ENCODE measurements at regions not wholly inside any gene's neighbourhood (a gene's known extent, or its start where the extent isn't known, plus 50 kb on each side); places are given as distances from the start of the nearest gene placed in this dataset.

DNA sequence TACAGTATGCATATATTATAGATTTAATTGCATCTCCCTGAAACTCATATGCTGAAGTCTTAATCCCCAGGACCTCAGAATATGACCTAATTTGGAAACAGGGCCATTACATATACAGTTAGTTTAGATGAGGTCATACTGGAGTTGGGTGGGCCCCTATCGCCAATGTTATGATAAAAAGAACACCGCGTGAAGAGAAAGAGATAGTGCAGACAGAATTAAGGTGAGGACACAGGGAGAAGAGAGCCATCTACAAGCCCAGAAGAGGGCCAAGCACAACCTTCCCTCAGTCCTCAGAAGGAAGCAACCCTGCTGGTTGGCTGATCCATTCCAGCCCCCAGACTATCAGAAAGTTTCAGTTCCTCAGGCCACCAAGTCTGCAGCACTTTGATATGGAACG lies 311.9 kb upstream of the RAB6C start:
- DNase-seq (ENCODE audit: low read depth): no peak

DNA sequence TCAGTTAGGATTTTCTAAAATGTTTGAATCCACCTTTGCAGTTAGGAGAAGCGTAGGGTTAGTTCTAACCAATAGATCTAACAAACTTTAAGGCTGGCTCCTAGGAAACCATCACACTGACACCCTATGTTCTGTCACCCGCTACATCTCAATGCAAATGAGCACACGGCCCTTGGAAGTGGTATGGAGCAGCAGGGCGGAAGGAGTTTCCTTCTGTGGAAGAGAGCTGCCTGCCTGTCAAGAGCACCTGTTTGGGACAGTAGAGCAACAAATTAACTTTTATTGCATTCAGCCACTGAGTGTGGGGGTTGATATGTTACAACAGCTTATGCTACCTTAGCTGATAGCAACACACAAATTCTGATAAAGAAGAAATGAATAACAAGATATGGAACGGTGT lies 306.9 kb upstream of the RAB6C start:
- DNase-seq (ENCODE audit: low read depth): no peak

DNA sequence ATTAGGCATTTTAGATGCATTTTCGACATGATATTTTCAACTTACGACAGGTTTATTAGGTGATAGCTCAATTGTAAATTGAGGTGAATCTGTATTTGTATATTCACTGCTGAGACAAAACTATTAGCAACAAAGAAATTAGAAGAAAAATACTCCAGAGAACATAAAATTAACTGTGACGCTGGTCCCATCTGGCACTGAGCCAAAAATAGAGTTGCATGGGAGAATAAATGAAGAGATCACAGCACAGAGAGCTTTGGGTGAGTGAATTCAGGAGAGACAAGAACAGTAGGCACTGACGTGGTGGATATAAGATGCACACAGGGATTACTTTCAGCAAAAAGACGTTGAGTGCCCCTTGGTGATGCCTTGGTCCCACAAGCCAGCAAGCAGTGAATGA lies 306.2 kb upstream of the RAB6C start:
- no peak for DNase-seq (ENCODE audit: low read depth)

DNA sequence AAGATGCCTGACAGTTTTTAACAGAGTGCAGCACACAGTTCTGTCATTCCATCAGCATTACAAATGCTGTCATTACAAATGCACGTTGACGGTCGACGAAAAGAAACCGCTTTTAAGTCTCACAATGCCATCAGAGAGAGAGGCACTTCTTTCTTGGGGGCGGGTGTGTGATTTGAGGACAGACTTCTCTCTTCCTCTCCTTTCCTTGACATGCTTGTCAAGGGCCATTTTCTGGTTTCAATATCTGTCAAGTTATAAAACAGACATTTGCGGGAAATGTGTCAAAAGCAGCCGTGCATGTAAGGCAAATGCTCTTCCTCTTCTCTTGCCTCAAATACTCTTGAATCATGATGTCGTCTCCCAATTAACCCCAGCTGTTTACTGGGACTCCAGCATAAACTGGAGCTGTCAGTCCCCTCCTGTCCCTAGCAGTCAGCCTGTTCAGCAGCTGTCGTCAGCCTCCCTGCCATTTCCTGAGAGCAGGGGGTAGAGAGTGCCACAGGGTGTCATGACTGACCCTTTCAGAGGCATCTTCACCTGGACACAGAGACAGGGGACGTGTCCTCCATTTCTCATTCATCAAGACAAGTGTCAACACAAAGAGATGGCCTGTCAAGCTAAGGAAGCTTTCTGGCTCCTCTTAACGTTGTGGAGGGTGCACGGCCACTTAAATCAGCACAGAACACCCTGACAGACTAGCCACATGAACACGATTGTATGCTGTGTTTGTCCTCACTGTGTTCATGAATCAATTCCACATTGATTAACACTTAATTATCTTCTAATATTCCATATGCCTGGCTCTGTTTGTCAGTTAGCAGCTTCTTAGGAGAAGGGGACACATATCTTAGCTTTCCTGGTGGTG lies 305.4 kb upstream of the RAB6C start:
- no peak for DNase-seq (ENCODE audit: low read depth)

DNA sequence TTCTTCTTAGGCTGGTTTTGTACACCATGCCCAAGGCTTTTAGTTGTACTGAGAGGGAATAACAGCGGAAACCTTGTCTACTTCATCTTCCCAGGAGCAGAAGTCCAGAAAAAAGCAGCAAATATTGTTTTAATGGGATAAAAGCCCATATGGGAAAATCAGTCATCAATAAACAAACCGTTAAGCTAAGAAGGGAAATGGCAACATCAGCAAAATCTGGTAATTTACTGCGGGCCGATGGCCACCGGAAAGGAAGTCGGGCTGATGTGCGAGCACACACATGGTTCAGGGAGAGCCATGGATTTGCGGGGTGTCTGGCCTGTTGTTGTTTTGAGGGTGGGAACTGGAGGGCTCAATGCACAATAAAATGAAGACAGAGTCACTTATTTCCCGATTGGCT lies 300.7 kb upstream of the RAB6C start:
- DNase-seq (ENCODE audit: low read depth): no peak

DNA sequence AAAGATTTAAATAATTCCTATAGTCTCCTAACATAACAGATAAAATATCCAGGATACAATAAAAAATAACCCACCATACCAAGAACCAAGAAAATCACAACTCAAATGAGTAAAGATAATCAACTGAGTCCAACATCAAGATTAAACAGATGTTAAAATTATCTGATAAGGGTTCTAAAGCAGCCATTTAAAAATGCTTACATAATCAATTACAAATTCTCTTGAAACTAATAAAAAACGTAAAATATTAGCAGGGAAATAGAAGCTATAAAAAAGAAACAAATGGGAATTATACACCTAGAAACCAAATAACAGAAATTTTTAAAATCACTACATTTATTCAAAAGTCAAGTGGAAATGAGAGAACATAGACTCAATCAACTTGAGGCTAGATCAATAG lies 297.7 kb upstream of the RAB6C start:
- DNase-seq (ENCODE audit: low read depth): no peak

DNA sequence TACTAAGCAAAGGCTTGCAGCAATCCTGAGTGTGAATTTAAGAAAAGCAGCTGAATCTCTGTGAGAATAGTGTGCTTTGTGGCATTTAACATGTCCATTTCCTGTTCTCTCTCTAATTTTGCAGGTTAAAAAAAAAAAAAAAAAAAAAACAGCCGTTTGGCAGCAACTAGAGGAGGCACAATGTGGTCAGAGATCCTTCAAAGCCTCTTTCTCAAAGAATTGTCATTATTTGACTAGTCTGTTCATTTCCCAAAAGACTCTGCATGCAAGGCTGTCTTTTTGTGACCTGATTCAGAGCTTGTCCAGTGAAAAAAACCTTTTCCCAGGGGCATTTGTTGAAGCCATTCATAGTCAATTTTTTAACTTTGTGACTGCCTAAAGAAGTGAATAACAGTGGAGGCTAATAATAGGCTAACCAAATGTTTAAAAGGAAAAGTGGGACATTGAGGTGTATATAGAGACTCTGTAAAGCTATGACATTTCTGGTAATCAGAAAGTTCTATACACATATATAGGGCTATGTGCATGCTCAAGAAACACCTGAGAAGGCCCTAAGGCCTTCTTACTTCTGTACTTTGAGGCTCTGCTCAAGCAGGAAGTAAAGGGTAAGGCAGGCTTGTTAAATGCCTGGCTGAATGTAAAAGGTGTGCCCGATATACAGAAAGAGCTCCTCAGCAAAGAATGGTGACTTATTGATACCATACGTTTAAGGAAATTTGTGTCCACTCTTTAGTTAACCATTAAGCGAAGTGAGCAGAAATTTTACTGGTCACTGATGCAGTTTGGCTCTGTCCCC lies 289.6 kb upstream of the RAB6C start:
- no peak for DNase-seq (ENCODE audit: low read depth)

DNA sequence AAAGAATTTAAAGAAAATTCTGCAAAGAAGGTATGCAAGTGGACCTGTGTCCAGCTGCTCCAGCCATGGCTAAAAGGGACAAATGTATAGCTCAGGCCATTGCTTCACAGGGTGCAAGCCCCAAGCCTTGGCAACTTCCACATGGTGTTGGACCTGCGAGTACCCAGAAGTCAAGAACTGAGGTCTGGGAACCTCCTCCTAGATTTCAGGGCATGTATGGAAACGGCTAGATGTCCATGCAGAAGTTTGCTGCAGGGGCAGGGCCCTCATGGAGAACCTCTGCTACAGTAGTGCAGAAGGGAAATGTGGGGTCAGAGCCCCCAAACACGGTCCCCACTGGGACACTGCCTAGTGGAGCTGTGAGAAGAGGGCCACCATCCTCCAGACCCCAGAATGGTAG lies 284.0 kb upstream of the RAB6C start:
- no peak for DNase-seq (ENCODE audit: low read depth)

DNA sequence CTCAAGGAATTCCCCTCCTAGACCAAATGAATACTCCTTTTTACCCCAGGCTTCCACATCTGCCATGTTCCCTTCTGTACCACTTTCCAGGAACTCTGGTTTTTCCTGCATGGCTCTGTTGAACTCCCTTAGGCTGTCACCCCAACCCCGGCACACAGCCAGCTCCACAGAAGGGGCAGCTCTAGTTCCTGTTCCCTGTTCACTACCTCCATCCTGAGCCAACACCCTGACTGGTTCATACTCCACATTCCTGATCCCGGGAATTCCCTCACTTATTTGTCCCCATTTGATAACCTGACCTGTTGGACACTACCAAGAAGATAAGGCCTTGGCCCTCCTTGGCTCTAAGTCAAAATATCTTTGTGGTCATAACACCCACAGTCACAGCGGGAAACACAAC lies 280.9 kb upstream of the RAB6C start:
- DNase-seq (ENCODE audit: low read depth): no peak

DNA sequence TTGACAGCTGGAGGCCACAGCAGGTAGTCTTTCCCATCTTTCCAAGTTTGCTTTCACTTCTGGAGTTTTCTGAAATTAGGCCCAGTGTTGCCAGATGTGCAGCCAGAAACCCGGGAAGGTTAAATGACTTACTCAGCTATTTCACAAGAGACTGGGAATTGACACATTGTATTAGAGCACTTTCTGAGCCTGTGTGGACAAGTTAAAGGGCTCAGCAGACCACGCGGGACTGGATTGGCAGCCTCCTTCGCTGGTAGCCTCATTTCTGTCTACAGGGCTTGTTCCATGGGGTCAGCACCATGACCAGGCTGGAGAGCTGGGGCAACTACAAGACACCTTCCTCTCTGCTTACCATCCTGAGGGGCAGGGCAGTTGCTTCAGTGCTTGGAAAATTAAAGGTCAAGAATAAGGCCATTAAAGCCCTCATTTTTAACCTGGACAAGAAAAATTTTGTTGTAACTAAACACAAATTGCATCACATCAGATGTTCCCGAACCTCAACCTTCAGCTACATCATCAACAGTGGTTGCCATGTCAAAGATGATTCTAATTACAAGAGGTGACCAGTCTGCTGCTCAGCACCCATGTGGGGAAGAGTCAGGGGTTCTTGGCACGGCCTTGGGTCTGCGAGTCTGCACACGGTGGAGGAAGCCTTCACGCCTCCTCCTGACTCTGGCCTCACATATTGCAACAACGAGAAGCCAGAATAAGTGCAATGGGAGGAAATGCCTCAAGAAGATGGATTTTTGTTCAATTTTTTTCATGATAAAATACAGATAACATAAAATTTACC lies 279.5 kb upstream of the RAB6C start:
- no peak for DNase-seq (ENCODE audit: low read depth)

DNA sequence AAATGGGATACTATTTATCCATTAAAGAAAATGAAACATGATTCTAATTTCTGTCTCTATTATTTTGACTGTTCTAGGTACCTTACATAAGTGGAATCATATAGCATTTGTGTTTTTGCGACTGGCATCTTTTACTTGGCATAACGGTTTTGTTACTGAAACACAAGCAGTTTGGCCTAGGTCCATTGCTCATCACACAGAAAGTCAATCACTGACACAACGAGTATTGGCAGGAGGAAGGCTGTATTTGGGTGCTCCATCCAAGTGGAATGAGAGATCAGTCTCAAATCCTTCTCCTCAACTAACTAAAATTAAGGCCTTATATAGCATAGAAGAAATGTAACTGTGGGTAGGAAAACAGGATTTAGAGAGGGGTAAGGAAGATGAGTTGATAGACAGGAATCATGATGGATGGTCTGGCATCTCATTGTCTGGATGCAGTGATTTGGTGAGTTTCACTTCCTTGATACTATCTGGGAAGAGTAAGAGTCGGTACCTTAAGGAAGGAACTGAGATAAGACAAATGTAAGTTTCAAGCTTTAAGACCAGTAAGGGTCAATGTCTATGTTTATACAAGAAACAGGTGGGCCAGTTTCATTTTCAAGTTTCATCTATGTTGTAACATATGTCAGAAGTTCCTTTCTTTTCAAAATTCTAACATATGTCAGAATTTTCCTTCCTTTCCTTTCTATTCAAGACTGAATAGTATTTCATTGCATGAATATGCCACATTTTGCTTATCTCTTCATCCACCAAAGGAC lies 276.9 kb upstream of the RAB6C start:
- no peak for DNase-seq (ENCODE audit: low read depth)

DNA sequence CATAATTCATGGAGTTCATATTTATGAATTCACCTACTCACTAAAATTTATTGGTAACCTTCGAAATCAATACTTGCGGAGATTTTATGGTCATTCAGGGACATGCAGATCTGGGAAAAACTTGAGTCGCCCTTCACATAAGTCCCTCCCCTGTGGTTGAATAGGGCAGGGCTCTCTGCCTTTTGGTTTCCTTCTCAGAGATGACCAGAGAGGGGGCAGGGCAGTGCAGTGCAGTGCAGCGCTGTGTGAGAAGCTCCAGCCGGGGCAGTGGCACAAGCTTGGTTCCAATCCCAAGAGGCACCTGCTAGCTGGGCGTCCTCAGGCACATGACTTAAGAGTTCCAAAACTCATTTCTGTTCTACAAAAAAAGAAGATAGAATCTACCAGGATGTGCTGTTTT lies 274.4 kb upstream of the RAB6C start:
- no peak for DNase-seq (ENCODE audit: low read depth)

DNA sequence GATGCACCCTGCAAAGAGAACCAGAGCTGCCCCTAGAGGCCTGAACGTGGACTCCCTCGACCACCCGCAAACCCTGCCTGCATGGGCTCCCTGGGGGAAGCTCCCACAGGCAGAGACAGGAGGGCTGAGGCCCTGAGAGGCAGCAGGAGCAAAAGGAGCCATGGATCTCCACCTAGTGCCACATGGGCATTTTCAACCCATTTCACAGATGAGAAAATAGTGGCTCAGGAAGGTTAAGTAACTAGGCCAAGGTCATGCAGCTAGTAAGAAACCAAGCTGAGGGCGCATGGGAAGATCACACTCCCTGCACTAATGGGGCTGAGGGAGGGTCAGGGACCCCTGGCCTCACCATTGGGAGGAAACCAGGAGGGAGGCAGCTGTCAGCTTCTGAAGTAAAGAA lies 271.7 kb upstream of the RAB6C start:
- DNase-seq (ENCODE audit: low read depth): no peak

DNA sequence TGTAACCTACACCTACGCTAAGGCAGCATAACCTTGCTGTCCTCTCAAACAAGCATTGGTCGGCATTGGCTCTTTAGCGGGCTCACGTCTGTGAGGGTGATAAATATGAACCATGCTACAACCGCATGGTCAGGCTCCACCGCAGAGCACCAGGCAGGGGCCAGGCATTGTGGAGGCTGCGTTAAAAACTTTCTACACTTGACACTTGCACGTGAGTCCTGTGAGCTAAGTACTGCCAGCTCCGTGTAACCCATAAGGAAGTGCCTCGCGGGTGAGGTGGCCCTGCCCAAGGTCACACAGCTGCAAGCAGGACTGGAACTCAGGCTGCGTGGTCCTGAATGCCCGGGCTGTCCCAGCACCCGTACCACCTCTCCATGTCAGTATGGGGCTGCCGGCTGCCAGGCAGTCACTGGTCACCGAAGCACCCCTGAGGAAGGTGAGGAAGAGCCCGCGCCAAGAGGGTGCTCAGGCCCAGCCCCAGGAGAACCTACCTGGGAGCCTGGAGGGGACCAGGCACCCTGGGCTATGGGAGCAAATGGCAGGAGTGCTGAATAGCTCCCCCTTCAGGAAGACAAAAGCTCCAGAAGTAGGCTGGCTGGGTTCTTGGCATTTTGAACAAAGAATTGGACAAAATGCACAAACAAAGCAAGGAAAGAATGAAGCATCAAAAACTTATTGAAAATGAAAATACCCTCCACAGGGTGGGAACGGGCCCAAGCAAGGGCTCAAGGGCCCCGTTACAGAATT lies 271.1 kb upstream of the RAB6C start:
- DNase-seq (ENCODE audit: low read depth): no peak

DNA sequence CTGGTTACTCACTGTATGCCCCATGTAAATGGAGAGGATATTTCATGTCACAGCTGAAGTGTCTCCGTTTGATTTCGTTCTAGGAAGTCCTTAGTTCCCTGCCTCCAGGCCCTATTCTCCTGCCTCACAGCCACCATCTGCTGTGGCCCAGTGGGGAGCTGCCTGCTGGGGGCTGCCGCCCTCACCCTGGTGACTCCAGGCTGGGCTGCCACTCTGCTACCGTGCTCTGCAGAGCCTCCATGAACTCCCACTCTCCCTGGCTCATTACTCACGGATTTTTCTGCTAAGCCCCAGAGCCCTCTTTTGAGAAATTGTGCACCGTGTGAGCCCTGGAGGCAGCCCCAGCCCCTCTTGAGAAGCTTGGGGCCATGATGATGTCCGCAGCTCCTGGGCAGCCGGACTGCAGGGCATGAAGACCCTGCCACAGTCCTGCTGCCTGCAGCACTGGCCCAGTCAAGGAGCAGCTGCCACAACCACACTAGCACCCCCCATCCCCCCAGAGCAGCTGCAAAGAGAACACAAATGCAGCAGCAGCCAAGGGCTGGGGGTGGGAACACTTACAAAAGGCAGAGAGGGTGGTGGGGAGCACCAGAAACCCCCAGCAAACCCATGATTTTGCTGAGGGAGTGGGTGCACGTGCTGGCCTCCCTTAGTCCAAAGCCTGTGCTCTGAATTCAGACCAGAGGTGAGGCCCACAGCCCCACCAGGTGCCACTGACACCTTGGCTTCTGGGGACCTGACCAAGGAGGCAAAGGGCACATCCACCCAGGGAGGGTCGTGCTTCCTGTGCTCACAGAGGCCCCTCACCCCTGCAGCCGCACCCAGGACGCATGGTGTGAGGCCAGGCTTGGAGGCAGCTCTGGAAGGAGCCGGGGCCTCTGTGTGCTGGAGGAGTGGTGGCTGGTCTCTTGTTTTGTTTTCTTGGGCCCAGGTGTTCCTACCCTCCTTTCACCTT lies 270.2 kb upstream of the RAB6C start:
- no peak for DNase-seq (ENCODE audit: low read depth)

DNA sequence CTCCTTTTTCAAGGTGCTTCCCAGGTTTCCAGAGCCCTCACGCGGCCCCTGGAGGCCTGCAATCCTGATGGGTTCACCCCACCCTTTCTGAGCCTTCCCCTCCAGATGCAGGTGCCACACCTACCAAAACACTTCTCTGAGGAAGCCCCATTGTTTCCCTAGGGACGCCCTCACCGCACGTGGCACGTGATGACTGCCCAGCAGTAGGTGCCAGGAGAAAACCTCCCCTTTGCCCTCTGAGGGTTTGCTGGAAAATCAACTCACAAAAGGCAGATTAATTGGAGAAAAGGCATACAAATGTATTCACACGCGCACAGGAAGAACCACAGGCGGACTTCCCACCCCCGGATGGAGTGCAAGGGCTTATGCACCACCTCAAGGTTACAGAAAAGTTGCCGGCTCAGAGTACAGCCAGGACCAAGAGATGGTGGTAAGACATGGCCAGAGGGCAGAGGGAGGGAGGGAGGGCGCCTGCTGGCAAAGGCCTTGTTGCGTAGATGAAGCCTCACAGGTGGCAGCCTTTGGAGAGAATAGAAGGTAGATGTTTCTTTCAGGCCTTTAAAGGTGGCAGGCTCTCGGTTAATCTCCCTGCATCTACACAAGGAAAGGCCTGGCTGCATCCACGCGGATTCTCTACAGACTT lies 269.4 kb upstream of the RAB6C start:
- no peak for DNase-seq (ENCODE audit: low read depth)

DNA sequence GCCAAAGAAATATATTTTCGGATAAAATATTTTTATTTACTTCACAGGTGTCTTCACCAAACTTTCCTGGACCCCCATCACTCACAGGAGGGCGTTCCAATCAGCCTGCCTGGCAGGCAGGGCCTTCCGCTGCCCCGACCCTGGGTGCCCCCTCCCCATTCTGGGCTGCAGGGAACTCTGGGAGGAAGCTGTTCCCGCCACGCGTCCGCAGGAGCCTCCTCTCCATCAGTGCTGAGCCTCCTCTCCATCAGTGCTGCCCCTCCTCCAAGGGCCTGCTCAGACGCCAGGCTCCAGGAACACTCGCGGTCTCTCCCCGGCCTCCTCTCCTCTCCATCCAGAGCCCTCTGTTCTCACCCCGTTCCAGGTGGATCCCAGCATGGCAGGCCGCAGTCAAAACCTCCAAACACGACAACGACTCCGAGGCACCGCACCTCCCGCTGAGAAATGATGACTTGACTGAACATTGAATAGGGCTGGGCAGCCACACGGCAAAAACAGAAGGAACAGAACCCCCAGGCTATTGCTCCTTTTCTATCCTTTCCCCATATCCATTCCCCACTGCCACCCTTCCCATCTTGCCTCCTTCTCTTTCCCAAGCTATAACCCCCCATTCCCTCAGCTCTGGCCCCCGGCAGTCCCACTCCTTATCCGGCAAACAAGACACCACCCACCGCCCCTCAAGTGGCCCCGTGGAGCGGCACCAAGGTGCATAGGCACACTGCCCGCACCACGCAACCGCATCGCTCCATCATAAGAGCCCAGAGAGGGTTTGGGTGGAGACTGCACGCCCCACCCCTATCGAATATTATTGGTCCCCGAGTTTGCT lies 268.6 kb upstream of the RAB6C start:
- DNase-seq (ENCODE audit: low read depth): no peak

DNA sequence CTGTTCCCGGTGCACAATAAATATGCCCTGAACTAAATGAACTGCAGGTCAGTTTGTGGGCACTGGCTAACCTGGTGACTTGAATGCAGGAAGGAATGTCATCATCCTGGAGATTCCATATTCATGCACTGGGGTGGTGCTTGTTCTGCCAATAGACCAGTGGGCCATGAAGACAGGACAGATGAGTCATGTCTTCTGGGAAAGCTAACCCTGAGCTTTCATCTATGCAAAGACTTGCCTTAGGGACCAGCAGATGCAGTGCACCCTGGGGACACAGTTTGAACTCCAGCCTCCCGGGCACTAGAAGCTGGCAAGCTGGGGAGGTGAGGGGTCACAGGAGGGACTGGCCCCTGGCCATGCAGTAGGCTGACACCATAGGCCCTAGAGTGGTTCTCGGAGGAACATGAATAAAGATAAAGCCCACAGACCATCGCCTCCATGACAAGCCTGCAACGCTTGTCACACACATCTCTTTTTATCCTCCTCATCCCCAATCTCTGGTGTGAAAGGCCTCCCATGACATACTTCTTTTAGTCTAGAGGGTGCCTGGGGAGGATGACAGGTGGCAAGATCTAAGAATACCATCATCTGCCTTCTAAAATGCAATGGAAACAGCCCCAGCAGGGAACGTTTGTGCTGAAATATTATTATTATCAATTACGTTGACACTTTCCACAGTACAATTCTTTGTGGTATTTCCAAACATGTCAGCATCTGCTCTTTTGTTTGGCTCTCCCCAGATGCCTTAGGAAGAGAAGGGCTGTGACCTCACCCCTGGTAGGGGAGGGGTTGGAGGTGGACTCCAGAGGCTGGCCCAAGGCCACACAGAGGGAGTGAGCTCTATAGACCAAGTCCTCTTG lies 267.4 kb upstream of the RAB6C start:
- no peak for DNase-seq (ENCODE audit: low read depth)
